ENCODE measurements at regions not wholly inside any gene's neighbourhood (a gene's known extent, or its start where the extent isn't known, plus 50 kb on each side); places are given as distances from the start of the nearest gene placed in this dataset.

DNA sequence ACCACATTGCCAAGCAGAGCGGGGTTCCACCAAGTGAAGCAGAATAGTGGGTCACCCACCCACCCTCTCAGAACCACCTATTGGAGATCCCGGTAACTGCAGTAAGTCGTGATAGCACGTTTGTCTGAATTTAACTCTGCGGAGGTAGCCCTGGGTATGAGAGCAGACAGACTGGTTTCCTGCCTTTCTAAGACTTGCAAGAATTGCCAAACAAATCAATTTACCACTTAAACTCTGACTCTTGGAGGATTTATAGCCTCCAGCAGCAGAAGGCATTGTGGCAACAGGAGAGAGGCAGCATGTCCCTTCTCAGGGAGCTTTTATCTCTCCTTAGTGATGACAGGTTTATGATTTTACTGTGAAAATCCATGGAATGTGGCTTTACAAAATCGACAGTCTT is 287.9 kb upstream of the FMN2 start:
- no peak for DNase-seq

DNA sequence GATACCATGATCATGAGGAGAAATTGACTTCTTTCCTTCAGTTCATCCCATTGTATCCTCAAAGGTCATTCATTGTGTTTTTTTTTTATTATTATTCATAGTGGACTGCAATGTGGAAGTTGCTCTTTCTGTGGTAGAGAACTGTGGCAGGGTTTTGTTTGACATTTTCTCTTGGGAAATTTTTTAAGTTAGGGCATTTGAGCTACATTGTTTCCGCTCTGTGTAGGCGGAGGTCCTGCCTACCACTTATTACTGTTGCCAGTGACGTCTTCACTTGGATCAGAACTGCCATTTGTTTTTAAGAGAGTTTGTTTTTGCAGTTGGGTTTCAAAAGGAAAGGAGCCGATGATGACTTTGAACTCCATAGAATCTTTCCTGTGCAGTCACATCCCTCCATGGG is 287.4 kb upstream of the FMN2 start:
- no peak for DNase-seq

DNA sequence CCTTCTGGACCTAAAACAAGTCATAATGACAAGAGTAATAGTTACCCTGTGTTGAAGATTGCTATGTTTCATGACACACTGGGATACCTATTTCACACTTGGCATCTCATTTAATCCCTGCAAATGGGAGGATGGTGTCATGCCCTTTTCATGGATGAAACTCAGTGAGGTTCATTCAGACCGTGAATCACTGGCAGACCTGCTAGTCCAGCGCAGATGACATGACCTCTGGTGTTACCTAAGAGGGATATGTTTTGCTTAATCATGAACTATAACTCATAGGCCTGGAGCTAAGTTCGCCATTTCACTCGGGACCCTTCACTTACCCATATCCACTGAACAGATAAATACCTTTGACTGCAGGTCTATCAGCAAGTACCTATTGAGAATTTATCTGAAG is 286.6 kb upstream of the FMN2 start:
- DNase-seq: no peak

DNA sequence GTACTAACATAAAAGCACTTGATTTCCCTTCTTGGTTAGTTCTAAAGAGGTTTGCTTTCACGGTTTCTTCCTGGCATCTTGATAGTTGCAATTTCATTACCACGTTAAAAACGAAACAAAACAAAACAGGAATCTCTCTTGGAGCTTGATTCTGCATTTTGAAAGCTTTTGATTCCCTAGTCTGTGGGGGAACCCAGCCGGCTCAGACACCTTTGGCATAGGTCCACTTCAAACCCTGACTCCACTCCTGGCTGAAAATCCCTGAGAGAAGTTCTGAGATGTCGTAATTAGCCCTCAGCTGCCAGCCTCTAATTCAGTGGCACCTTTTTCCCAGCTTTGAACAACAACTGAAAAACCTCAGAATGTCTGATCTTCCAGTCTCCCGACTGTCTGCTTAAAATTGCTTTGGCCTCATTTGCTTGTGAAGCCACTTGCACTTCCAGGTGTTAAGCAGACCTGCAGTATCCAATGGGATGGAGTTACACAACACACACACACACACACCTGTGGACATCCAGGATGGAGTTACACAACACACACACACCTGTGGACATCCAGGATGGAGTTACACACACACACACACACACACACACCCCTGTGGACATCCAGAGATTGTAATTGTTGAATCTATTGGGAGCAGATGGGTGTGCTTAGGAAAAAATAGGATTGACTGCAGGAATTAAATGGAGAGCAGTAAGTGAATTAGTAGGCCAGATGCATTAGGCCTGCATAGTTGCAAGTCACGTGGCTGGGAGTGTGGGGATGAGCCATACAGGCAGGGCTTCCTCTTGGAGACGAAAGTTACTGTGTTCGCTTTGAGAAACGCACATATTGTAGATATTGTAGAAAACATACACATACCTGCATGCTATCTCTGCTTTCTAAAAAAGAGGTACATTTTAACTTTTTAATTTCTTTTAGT is 285.6 kb upstream of the FMN2 start:
- DNase-seq: no peak

DNA sequence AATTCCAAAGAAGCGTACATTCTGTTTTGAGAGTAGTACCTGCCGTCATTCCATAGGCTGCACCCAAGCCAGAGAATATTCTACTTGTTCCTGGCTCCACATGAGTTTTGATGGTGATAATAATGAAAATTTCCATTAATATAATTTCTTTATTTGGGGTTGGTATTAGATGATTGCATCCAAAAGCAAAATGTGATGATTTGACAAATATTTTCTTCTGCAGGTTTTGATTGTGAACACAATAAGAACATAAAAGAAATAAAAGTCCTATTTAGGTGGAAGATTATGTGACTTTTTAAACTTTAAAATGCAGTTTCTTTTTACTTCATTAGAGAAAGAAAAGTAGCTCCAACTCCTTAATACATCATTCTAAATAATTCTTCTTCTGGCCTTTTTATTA is 284.8 kb upstream of the FMN2 start:
- no peak for DNase-seq

DNA sequence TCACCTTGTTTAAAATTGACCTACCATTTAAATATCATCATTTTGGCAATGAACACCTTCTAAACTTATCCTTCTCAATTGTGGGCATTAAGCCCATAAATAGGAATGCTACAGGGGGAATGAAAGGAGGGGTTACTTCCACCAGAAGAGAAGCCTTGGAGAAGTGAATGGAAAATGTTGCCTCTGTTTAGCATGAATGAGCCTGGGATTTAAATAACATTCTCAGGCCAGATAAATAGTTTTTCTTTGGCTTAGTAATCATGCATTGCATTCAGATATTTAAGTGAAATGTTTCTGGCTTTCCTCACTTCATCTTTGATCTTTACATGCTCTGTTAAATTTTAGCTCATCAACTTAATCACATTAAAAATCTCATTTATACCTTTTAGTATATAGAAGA is 284.3 kb upstream of the FMN2 start:
- DNase-seq: no peak

DNA sequence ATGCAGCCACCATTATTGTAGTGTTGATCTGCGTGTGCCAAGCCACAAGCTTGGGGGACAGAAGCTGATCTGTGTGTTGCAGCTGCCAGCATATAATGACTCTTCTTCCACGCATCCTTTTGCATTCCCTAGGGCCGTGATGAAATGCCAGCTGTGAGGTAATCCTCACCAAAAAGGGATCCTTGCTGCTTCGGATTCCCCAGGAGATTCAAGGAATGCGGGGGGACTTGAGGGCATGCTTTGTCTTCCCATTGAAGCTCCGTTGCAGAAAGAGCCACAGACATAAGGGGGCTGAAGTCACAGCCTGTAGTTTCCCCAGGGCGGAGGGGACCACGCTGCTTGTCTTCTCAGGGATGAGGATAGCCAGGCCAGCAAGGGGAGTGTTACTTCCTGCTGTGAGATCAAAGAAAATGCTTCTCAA is 281.6 kb upstream of the FMN2 start:
- DNase-seq: no peak

DNA sequence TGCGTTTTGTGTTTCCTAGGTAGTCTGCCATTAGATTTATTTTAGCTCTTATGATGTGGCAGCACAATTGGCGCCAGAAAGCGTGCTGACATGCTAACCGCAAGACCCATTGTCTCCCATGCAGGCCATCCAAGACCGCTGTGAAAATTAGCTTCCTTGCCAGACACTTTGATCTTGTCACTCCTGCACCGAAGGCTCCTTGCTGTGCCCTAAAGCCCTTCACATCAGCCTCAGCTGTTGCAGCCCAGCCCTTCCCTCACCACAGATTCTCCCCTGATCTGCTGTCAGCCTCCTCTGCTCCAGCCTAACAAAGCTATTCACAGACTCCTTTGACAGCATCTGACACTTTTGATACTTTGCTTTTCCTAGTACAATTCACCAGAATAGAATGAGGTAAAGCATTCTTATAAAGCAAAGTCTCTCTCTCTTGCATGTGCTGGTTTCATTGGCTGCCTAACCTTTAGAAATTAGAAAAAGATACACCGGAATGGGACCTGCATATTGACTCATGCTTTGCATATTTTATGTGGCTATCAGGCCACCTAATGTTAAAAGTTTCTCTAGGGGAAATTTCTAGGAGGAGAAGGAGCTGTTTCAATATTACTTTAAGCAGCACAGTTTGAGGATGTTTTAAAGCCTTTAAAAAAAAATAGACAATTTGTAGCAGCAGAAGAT is 280.3 kb upstream of the FMN2 start:
- peak; percentile 64 for DNase-seq

DNA sequence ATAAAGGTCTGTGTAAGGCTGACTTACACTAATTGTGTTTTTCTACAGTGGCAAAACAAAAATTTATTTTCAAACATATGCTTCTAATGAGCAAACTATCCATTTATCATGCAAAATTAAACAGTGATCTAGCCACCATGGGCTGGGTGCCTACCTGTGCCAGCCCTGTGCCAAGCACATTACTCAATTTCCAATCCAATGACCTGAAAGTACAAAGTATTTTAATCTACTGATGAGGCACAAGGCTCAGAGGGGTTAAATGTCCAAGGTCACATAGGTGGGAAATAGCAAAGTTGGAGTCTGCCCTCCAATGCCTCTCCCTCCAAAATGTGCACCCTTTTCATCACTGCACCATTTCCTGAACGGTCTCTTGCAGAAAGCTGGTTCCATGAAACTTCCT is 279.1 kb upstream of the FMN2 start:
- no peak for DNase-seq

DNA sequence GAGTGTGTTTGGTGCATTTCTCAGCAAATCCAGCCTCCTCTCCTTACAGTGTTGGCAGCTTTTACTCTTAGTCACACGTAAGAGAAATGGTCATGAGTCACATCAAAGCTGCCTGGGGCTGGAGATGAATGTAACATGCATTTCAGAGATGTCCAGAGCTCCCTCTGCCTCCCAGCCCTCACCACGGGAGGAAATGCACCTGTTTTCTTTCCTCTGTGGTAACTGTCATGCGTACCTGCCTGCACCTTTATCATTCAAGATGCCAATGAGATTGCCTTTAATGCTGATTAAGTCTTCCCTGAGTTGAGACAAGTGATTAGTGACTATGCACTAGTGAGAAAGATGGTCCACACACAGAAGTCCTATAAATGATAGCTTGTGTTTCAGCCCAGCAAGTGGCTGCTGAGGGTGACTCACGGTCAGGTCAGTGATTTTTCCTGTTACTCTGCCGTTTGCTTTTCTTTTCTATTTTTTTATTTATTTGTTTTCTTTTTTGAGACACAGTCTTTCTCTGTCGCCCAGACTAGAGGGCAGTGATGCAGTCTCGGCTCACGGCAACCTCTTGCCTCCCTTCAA is 277.3 kb upstream of the FMN2 start:
- no peak for DNase-seq

DNA sequence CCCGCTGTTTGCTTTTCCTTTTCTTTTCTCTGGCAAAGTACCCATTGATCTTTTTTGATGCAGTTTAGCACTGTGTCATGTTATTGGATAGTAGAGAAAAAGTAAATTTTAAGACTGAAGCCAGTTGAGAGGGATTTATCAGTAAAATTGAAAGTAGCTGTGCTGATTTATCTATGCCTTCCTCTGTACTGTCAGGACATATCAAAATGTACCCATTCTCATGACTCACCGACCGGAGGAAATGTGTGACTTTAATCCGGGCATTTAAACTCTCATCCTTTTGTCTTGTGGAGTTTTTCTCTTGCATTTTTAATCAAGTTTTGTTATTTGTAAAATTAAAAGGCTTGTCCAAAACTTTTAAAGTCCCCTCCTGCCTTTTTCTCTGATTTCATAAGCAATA is 276.6 kb upstream of the FMN2 start:
- no peak for DNase-seq

DNA sequence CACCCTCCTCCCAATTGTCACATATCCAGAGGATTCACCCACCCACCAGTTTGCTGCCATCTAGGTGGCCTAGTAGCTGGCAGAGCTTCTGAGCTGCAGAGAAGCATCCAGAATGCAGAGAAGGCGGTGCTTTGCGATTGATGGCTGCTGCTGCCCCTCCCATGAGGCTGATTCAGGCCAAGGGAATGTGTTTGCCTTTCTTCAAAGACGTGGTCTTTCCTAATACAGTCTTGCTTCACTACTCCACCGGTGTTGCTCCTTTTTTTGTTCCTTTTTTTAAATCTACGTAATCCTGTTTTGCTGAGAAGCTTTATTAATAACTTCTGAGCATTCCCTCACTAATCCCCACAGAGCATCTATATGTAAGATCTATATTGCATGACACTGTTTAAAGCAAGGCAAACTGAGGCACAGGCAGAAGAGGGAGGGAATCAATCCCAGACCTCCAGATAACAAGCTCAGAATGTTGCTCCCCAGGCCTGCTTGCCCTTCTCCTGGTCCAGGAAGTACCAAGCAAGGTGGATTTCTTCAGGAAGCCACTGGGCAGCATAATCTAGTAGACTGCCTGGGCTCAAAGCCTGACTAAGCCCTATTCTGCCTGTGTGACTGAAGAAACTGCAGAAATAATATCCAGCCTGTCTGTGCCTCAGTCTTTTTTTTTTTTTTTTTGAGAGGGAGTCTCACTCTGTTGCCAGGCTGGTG is 275.5 kb upstream of the FMN2 start:
- DNase-seq: no peak

DNA sequence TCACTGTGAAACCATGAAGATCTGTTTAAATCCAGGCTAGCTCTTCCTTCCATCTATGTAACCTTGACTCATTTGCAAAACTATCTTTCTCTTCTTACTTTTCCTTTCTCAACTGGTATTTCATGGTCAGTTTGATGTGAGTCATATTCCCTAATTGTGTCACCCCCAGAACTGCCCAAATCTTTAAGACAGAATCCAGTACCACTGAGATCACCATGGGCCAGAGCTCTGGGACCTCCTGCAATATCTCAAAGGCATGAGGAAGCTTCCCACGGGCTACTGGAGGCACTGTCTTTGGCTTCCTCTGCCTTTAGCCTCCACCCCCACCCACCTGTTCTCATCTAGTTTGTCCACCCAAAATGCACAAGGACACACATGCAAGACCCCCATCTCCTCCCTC is 274.4 kb upstream of the FMN2 start:
- DNase-seq: no peak

DNA sequence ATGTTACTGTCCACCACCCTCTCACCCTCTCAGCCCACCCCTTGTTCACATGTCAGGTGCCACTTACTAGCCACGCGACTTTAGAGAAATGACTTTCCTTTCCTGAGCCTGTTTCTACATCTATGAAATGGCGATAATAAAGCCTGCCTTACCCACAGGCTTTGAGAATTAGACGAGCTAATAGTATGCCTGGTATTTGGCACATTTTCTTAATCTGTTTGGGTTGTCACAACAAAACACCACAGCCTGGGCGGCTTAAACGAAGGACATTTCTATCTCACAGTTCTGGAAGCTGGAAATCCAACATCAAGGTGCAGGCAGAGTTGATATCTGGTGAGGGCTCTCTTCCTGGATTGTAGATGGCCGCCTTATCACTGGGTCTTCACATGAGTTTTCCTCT is 273.9 kb upstream of the FMN2 start:
- DNase-seq: no peak

DNA sequence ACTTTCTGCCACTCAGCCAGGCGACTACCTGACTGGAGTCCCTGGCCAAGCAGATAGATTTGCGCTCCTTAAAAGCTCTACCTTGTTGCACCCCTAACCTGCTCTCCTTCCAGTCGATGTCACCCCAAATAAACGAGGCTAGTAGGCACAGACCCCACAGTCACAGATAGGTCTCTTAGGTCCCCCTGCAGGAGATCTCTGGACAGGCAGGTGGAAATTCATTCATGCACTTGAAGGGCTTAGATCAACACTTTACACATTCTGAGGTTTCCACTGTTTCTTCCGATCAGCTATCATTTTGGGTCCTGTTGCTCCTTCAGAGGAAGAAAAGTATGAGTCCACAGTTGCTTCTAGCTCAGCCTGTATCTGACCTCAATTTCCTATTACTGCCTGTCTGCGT is 272.6 kb upstream of the FMN2 start:
- DNase-seq: no peak

DNA sequence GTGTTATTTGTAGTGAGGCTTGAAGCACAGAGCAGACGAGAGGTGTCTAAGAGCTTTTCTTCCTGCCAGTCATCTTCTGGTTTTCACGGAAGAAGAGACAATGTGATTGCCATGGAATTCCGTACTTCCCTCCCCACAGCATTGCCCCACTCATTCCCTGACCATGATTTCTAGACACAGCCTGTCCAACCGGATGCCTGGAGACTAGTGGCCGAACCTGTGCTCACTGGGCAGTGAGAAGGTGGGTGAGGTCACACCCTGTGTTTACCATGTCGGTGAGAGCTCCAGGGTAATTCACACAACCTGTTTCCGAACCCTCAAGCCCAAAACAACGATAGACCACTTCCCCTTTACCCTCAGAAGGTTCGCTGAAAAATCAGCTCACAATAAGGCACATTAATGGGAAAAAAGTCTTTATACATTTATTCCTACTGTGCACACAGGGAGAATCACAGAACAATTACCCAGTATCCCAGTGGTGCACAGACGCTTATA is 271.9 kb upstream of the FMN2 start:
- no peak for DNase-seq

DNA sequence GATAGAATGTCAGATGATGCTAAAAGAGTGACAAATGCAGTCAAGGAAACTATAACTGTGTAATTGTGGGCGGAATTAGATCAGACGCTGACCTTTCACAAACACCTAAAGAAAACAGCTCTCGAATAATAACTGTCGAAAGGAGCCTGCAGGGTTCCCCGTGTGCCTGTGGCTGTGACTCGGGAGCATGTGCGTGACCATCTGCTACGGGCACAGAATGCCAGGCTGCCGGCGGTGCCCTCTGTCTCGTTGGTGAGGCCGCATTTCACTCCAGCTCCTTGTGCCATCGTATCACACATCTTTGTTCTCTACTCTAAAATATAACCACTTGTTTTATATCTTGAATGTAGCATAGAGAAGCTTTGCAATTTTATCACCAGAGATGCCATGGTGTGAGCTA is 267.8 kb upstream of the FMN2 start:
- no peak for DNase-seq

DNA sequence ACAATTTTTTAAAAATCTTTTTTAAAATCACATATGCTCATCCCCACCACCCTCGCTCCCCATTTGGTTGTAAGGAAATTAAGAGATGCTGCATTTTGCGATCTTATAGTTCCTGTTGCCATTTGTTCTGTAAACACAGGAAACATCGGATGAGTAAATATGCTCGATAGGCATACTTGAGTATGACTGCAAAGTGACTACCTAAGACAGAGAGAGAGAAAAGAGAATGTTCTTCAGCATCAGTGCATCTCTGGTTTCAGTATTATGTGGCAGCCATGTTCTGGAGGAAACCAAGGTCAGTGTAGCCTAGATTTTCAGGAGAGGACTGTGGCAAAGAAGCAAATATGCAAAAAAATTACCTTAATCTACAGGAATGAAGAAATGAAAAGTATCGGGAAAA is 265.5 kb upstream of the FMN2 start:
- no peak for DNase-seq

DNA sequence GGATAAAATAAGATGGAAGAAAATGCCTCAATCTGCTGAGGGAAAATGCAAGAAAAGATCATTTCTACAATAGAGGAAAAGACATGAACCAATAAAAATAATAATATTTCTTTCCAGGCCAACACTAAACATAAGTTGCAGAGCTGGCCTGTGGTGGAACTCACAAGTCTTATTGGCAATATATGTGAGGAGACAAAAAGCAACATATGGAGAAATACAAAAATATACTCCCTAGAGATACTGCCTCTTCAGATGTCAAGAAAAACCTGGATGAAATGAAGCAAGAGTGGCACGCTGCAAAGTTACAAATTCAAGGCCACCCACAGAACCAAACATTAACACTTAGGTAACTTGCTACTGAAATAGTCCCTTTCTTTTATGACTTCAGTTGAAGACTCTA is 264.9 kb upstream of the FMN2 start:
- DNase-seq: no peak

DNA sequence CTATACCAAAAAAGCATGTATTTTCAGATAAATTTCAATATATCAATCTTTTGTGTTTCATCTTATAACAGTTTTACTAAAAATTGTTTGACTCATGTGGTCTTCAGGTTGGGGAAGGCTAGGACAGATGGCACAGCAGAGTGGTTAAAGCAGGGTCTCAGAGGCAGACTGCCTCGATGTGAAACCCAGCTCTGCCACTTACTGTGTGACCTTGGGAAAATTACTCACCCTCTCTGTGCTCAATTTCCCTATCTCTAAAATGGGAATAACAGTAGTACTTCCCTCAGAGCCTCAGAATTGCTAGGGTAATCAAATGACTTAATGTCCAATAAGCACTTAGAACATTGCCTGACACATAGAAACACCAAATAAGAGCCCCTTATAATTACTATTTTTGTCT is 262.1 kb upstream of the FMN2 start:
- no peak for DNase-seq

DNA sequence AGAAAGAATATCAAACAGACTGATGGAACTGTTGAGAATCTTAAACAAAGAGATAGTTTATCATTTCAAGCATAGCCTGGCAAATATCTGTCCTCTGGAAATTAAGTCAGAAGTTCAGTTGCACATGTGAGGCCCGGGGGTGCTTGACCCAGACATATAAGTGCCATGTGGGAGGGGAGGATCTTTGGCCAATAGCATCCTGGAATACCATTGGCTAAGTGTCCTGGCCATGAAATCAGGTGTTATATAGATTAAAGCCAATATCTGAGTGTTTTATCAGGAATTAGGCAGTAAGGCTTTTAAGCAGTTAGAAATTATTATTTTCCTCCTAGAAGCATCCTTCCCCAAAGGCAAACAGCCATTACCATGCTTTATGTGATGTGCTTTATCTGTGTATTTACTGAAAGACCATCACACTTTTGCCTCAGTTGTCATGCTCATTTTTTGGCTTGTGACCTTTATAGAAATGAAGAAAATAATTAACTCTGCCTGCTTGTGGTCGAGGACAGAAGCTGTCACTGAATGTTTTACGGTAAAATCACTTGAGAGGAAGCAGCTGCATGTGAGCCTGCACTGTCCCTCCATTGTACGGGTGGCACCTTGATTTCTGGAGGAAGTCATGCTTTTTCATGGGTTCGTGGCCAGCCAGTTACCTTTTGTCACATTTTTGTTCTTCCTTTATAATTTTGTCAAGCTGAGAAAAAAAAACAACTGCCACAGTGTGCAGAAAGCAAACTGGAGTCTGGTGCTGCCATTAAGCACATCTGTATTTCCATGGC is 259.9 kb upstream of the FMN2 start:
- DNase-seq: no peak

DNA sequence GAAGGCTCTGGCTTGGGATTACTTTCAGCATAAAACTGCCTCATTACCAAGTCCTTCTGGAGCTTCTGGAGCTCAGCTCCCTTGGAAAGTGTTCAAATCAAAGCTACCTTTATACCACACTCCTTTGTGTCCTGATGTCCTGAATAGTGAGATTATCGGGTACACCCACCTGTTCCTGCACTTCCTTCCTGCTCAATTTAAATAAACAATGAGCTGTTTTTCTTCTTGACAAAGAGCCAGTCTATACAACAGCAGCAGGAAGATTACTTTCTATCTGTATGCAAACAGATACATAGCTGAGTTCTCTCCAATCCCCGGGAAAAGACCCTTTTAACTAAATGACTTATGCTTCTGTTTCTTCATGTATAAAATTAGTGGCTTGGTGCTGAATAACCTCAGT is 258.0 kb upstream of the FMN2 start:
- DNase-seq: no peak

Measured in activated effector memory CD4-positive, alpha-beta T cell treated with anti-CD3 and anti-CD28 coated beads, Interleukin-2, amount 50 U/mL, for 16 hours (primary cell).